HG02610 (cell line): ENCODE measurements at regions not wholly inside any gene's neighbourhood (a gene's known extent, or its start where the extent isn't known, plus 50 kb on each side); places are given as distances from the start of the nearest gene placed in this dataset.
"Not testable (repeated sequence)": the region's sequence is repeated elsewhere in the genome, so short reads cannot be mapped to it uniquely, and the experiment has no call there.

Source experiments
- ATAC-seq: cut with Tn5 transposase; IDR thresholded peaks from one replicate; pipeline ENCODE4 v1.9.1; 2021; ENCODE audit warnings: mild to moderate bottlenecking, moderate library complexity; ENCODE audit not compliant: unreplicated experiment

DNA sequence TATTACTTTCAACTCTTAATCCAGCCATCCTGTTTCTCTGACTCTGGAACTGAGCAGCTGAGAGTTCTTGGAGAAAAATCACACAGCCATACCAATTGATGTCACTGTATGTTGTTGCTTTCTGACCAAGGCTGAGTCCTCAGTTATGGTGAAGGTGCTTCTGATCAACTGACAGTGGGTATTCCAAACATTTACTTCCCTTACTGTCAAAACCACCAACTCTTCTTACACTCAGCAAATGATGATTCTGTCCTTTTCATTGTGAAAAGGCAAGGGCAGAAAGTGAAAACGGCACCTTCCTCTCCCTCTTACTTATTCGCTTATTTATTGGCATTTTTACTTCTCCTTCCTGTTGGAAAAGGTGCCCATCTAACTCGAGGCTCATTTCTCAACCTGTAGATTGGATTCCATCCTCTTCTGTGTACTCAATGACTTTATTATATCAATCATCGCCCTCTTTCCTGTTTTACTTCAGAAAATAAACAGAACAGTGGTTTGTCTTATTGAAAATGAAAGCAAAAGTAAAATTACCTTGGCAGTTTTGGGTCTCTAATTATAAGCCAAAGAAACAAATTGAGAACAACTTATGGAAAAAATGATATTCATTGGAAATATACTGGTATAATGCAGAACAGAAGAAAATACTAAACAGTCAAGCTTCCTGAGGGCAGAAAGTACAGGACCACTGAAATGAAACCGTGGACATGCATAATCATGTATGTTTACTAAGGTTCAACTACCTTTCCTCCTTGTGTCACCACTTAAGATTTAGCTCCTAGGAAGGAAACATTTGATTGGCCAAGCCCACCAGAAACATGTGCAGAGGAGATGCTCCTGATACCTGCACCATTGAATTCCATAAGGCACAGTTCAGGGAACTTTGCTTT, 104.5 kb upstream of the CHD1 start:
- peak; percentile 15 for ATAC-seq

DNA sequence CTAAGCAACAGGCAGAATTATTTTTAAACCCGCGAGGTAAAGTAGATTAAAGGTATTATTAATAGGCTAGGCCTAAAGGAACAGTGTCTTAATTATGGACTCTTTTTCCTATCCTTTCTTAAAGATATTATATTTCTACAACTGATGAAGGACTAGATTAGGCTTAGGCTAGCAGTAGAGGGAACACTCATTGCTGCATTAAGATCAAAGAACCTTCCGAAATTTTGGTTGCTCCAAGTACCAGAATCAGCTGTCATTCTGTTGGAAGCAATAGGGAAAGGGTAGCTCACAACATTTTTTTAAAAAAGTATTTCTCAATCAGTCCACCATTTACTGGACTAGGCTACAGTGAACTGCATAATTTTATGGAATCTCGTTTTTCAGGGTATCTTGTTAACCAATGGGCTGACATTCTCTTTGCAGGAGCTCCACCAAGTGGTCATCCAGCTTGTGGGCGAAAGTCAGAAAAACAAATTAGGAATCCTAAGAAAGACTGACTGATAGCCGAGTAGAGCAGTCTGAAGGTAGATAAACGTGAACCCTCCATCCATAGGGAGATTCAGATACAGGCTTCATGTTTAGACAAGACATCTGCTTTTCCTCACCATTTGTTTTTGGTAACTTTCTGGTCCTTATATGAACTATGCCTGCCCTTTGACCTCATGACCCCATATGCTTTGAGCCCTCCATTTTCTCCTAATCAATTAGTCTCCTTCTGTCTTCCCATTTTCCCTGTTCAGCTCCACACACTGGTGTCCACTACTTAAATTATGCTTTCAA, 103.6 kb upstream of the CHD1 start:
- peak; percentile 33 for ATAC-seq

DNA sequence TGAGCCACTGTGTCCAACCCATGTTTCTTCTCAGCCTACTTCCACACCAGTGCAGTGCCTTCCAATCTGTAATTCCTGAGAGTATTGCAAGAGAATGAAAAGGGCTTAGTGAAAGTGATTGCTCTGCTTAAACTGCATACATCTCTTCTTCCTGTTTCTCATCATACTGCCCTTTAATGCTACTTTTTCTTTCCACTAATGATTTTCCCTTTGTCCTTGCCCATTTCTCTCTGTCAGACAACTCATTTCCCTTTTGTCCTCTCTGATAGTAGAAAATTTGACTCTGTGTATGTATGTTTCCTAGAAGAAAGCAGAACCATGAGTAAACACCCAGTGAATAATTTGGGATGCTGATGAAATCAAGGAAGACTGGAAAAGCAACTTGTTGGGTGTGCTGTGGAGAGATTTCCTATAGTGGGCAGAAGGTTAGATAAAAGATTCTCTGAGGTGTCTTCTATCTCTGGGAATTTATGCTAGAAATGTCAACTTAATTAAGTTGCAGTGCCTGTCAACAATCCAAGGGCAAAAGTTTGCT, 102.2 kb upstream of the CHD1 start:
- no peak for ATAC-seq

DNA sequence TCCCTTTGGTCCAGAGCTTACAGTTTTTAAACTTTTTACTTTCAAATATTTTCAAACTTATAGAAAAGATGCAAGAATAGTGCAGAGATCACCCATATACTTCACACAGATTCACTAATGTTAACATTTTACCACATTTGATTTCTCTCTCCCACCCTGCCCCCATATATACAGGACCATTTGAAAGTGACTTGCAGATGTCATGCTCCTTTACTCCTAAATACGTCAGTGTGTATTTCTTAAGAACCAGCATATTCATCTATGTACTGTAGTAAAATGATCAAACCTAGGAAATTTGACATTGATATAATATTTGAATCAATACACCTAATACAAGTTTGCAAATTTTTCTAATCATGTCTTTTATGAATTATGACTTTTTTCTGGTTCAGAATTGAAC, 100.4 kb upstream of the CHD1 start:
- no peak for ATAC-seq

DNA sequence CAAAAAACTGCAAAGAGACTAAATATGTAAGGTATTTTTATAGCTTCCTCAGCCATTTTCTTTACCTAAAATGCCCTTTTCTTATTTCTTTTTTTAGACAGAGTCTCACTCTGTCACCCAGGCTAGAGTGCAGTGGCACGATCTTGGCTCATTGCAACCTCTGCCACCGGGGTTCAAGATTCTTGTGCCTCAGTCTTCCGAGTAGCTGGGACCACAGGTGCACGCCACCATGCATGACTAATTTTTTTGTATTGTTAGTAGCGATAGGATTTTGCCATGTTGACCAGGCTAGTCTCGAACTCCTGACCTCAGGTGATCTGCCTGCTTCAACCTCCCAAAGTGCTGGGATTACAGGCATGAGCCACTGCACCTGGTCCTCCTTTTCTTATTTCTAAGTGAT, 99.4 kb upstream of the CHD1 start:
- not testable (repeated sequence) for ATAC-seq

DNA sequence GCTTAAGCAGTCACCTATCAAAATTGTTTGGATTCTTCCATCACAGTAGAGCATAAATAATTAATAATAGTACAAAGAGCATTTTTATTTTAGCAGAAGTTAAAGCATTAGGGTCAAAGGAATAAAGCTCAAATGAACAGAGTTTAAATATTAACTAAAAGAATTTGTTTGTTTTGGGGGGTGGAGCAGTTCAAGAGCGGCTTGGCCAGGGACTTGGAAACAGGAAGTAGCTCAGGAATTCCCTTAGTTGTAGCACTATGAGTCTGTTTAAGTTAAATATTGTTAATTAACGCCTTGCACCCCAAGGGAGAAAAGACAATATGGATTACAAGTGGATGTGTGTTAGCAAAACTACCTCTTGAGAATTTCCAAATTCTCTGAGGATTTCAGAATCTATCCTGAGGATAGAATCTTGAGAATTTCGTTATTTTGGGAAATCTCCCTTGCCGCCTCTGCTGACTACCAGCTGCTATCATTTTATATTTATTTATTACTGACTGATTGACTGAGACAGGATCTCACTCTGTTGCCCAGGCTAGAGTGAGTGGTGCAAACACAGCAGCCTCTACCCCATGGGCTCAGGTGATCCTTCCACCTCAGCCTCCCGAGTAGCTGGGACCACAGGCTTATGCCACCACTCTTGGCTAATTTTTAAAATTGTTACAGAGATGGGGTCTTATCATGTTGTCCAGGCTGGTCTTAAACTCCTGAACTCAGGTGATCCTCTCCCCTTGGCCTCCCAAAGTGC, 96.7 kb upstream of the CHD1 start:
- ATAC-seq = no peak

DNA sequence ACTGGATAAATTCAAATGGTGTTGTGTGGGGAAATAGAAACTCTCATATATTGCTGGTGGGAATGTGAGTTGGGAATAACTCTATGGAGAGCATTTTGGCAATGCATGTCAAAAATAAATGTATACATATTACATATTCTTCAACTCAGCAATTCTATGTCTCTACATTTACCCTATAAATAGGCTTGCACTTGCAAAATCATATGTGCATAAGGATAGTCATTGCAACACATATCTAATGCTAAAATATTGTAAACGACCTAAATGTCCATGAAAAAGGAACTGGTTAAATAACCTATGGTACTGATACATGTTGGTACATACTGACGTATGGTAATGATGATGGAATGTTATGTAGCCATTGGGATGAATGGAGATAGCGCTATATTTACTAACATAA, 94.5 kb upstream of the CHD1 start:
- ATAC-seq = no peak

DNA sequence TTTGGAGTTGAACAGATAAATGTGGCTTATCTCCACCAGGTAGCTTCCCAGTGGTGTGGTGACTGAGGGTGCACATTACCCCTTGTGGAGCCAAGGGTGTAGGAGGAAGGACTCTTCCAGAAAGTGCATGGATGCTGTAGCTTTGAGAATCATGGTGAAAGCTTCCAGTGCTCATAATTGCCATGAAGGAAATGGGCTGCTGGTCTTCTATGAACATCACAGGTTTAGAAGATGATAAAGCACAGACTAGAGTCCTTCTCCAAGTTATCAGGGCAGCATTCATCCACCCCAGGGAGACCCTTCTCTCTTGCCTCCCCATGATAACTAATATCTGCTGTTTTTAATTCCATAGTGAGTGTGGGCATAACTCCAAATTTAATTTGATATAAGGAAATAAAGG, 93.4 kb upstream of the CHD1 start:
- ATAC-seq = no peak

DNA sequence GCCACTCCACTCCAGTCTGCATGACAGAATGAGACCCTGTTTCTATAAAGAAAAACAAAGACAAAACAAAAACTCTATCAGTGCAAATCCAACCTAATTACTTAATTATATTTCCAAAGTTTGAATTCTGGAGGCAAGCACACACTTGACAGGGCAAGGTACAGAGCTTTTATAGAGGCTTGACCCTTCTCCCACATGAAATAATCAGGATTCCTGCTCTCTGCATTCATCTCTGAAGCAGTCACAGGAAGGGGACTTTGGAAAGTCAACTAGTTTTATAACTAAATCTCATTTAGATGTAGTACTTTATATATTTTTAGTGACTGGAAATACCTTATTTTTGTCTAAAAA, 91.9 kb upstream of the CHD1 start:
- no peak for ATAC-seq

DNA sequence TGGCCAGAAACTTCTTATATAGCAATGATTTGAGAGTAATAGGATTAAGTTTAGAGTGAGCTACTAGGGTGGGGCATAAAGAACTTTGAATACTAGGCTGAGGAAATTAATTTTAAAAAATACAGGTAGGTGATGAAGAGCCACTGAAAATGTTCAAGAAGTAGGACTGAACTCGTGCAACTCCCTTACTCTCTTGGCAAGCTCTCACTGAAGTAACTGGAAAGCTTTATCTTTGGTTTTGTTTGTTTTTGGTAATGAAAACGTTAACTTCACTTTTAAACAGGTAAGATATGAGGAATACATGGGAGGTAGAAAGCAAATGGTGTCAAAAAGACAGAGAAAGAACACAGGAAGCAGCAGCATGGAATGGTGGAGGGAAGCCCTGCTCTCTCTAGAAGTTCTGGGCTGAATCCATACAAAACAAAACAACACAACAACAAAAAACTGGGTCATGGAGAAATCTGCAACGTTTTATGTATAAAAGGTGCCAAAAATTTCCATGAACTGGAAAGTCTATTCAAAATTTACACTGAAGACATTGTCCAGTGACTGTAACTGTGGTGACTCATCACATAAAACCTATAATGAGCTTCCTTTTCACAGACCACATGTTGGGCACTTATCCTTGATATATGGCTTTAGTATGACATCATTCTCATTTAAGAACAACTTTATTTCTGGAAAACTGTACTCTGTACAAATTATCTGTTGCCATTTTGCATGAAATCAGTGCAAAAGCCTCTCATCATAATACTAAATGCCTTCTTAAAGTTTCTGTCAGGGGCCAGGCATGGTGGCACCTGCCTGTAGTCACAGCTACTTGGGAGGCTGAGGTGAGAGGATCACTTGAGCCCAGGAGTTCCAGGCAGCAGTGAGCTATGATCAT, 91.2 kb upstream of the CHD1 start:
- peak; percentile 68 for ATAC-seq

DNA sequence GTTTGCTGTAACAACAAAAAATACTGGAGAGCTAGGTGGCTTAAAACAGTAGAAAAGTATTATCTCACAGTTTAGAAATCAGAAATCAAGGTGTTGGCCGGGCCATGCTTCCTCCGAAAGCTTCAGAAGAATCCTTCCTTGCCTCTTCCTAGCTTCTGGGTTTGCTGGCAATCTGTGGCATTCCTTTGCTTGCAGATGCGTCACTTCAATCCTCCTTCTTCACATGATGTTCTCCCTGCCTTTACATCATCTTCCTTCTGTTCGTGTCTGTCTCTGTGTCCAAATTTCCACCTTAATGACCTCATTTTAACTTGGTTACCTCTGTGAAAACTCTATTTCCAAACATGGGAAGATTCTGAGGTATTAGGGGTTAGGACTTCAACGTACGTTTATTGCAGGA, 90.4 kb upstream of the CHD1 start:
- ATAC-seq = no peak

DNA sequence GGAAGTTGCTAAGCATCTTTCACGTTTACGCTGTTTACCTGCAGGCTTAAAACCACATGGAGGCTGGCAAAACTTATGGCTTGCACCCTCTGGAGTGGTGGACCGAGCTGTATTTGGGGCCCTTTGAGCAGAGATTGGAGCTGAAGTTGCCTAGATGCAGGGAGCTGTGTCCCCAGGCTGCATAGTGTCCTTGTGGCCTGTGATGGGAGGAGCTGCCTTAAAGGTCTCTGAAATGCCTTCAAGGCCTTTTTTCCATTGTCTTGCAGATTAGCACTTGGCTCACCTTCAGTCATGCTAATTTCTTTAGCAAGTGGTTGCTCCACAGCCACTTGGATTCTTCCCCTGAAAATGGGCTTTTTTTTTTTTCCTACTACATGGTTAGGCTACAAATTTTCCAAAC, 81.5 kb upstream of the CHD1 start:
- ATAC-seq = no peak

DNA sequence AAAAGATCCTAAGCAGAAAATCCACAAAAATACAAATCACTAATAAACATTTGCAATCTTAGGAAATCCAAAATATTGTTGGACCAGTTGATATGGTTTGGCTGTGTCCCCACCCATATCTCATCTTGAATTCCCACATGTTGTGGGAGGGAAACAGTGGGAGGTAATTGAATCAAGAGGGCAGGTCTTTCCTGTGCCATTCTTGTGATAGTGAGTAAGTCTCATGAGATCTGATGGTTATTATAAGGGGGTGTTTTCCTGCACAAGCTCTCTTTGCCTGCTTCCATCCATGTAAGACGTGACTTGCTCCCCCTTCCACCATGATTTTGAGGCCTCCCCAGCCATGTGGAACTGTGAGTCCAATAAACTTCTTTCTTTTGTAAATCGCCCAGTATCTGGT, 79.2 kb upstream of the CHD1 start:
- ATAC-seq = not testable (repeated sequence)

DNA sequence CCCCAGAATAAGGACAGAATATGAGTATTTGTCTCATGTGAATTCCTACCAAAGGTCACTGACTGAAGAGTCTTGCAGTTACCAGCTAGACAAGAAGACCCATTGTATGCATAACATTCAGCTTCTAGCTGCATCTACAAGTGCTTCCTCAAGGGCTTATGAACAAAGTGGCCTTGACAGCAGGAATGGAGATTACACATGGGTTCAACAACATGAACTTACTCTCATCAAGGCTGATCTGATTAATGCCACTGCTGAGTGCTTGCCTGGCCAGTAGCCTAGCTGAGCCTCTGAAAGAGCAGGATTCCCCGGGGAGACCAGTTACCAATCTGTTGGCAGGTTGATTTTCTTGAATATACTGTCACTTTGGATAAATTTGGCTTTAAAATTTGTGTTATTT, 76.7 kb upstream of the CHD1 start:
- ATAC-seq = peak; percentile 10

DNA sequence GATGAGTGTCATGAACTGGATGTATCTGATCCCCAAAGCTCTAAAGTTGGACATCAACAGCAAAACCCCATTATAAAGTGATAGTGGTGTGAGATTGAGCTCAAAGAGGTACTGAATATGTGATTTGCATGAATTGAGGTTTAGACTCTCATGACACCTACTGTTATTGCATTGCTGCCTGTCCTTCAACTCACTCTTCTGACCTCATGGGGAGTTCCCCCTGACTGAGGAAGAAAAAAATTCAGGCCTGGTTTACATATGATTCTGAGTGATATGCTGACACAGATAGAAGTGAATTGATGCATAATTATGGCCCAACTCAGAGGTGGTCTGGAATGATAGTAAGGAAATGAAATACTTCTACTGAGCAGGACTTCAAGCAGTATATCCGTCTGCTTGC, 76.2 kb upstream of the CHD1 start:
- peak; percentile 100 for ATAC-seq

DNA sequence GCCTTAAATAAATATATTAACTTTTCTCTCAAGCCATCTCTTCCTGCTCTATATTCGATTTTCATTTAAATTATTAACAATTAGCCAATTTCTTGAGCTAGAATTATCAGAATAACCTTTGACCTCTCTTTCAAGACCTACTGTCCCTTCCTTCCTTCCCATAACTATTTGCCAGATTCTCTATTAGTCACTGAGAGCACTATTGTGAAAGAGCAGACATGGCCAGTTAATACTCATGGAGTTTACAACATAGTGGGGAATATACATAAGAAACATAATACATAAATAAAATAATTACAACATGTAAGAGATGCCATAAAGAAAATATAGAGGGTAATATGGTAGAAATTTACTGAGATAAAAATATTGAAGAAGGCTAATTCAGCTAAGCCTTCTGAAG, 72.1 kb upstream of the CHD1 start:
- ATAC-seq = no peak

DNA sequence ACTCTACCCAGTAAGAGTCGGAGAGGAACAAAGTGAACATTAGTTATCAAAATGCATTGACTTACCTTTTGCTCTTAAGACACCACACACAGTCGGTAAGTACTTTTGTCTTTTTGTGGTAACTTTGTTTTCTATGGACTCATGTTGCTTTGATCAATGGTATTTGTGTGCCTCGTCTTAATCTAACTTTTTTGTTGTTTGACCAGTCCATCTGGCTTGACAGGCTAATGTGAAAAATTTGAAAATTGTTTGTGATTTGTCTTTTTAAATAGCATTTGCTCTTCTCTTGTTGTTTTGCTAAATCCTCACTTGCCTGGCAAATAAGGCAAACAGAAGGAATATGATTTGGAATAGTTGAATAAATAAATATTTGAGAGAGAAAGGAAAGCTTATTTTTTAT, 71.4 kb upstream of the CHD1 start:
- no peak for ATAC-seq

DNA sequence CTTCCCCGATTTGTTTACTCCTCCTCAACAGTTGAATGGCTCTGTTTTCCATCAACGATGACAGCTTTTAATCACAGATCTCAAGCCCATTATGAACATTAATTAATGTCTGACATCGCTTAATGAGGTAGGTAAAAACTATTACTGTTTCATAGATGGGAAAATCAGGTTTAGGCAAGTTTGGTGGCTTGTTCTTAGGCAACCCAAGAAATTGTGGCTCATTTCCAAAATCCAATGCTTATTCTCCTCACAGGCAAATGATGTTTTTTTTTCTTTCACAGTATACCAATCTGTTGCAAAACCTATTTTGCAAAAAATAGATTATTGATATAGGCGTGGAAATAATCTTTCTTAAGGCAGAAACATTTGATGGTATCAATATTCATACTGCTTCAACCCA, 70.8 kb upstream of the CHD1 start:
- no peak for ATAC-seq

DNA sequence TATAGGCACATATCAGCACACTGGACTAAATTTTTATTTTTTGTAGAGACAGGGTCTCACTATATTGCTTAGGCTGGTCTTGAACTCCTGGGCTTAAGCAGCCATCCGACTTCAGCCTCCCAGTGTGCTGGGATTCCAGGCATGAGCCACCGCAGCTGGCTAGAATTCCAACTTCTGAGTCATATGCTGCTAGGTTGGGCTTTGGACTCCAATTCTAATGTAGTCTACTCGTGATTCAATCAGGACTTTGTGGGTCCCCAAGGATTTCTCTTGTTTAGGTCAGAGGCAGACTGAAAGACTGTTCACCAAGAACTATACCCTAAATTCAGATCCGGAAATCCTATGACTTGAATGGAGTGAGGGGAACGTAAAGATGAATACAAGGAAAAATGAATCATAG, 68.2 kb upstream of the CHD1 start:
- ATAC-seq = no peak

DNA sequence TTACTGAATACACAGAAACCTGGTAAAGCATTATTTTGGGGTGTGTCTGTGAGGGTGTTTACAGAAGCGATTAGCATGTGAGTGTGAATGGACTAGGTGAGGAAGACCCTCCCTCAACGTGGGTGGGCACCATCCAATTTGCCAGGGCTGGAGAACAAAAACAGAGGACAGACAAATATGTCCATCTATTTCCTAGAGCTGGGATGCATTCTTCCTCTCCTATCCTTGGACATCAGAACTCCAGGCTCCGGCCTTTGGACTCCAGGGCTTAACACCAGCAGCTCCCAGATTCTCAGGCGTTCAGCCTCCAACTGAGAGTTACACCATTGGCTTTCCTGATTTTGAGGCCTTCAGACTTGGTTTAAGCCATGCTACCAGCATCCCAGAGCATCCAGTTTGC, 65.8 kb upstream of the CHD1 start:
- ATAC-seq = no peak
